ENCODE measurements at regions not wholly inside any gene's neighbourhood (a gene's known extent, or its start where the extent isn't known, plus 50 kb on each side); places are given as distances from the start of the nearest gene placed in this dataset.

- Histone ChIP-seq H3K27ac (no peak overlapping the region), H3K4me3 (no peak overlapping the region), H3K36me3 (no peaks in the 10 kb centered on the region), H3K4me1 (no peaks in the 10 kb centered on the region), H3K9me3 (no peaks in the 10 kb centered on the region), H3K27me3 (replicated peaks in 1 of 7) (no peaks in the 10 kb centered on the region)
- no peak for DNase-seq
- 79 to 95% (median 87%) methylated on average over 3 of the region's 3 CpGs for WGBS, 5 donors
- intact Hi-C loops (cut with DNase I; ENCODE audit: low total_unique reads): no loop called here
- TF ChIP-seq POLR2A (IDR thresholded peaks at IDR 0.05) (no peak), CTCF (IDR thresholded peaks at IDR 0.05 in 8 of 11, conservative IDR thresholded peaks at IDR 0.05 in 3 of 11) (no peak), POLR2AphosphoS5 (IDR thresholded peaks at IDR 0.05) (no peak)
These were observed 698.5 kb upstream of the RBFOX1 start for GRCh38 chr16:6634151-6634550.

- no peaks in the 10 kb centered on the region for H3K36me3 ChIP-seq
- no peak for DNase-seq
- no peak for TF ChIP-seq CTCF (IDR thresholded peaks at IDR 0.05 in 8 of 11, conservative IDR thresholded peaks at IDR 0.05 in 3 of 11)
- no peak for TF ChIP-seq POLR2A (IDR thresholded peaks at IDR 0.05)
- no peak for TF ChIP-seq POLR2AphosphoS5 (IDR thresholded peaks at IDR 0.05)
- no peaks in the 10 kb centered on the region for H3K4me1 ChIP-seq
- intact Hi-C loops (cut with DNase I; ENCODE audit: low total_unique reads): no loop called here
- H3K9me3 ChIP-seq: no peaks in the 10 kb centered on the region
- no peak overlapping the region for H3K4me3 ChIP-seq
- WGBS, 5 donors: 80 to 85% (median 83%) methylated on average over 5 of the region's 5 CpGs
- H3K27ac ChIP-seq: no peak overlapping the region
- no peaks in the 10 kb centered on the region for H3K27me3 ChIP-seq (replicated peaks in 1 of 7)
These were observed 699.2 kb upstream of the RBFOX1 start for GRCh38 chr16:6633456-6633855.

- no peaks in the 10 kb centered on the region for H3K4me1 ChIP-seq
- H3K27ac ChIP-seq: no peak overlapping the region
- intact Hi-C loops (cut with DNase I; ENCODE audit: low total_unique reads): no loop called here
- no peak overlapping the region for H3K4me3 ChIP-seq
- no peaks in the 10 kb centered on the region for H3K36me3 ChIP-seq
- TF ChIP-seq POLR2A (IDR thresholded peaks at IDR 0.05): no peak
- TF ChIP-seq POLR2AphosphoS5 (IDR thresholded peaks at IDR 0.05): no peak
- no peak for TF ChIP-seq CTCF (IDR thresholded peaks at IDR 0.05 in 8 of 11, conservative IDR thresholded peaks at IDR 0.05 in 3 of 11)
- H3K9me3 ChIP-seq: no peaks in the 10 kb centered on the region
- 57 to 67% (median 64%) methylated on average over 5 of the region's 5 CpGs for WGBS, 5 donors
- no peaks in the 10 kb centered on the region for H3K27me3 ChIP-seq (replicated peaks in 1 of 7)
- no peak for DNase-seq
These were observed 703.5 kb upstream of the RBFOX1 start for GRCh38 chr16:6629110-6629509.

- WGBS, 5 donors: 88 to 95% (median 92%) methylated on average over 3 of the region's 3 CpGs
- intact Hi-C loops (cut with DNase I; ENCODE audit: low total_unique reads): no loop called here
- no peak for DNase-seq
These were observed 707.0 kb upstream of the RBFOX1 start for GRCh38 chr16:6625606-6626005.

More at GRCh38 chr16:6625606-6626005, 707.0 kb upstream of the RBFOX1 start:
- TF ChIP-seq POLR2AphosphoS5 (IDR thresholded peaks at IDR 0.05) (no peak), CTCF (IDR thresholded peaks at IDR 0.05 in 8 of 11, conservative IDR thresholded peaks at IDR 0.05 in 3 of 11) (no peak), POLR2A (IDR thresholded peaks at IDR 0.05) (no peak)
- Histone ChIP-seq H3K4me3 (no peak overlapping the region), H3K9me3 (peaks cover 0 to 13% (median 5%) of the 10 kb centered on the region in 8 donors), H3K36me3 (no peaks in the 10 kb centered on the region), H3K27ac (no peak overlapping the region), H3K27me3 (replicated peaks in 1 of 7) (no peaks in the 10 kb centered on the region), H3K4me1 (no peaks in the 10 kb centered on the region)
